HCT116 (cell line): ENCODE measurements at regions not wholly inside any gene's neighbourhood (a gene's known extent, or its start where the extent isn't known, plus 50 kb on each side); places are given as distances from the start of the nearest gene placed in this dataset.

Source experiments
- ATAC-seq: fragments of 200-7000 bp; cut with Tn5 transposase; 2 replicates; pipeline ENCODE4 v1.9.1; 2020; ENCODE audit warnings: mild to moderate bottlenecking, moderate library complexity
- BruUV-seq: library from RNA; stranded (reverse); fragments of 400-500 nt; replicated peaks from 2 replicates; lab custom pipeline; 2021; lab: Mats Ljungman, UMichigan
- CTCF ChIA-PET: fragments of 300-600 bp; sonication (Branson Sonifier 250); formaldehyde crosslinking; loops from one replicate; lab custom pipeline; 2021; ENCODE audit warnings: antibody characterized with exemption; lab: Charles Lee
- POLR2A ChIA-PET: fragments of 300-600, 350-600 bp; sonication (Branson Sonifier 250); formaldehyde crosslinking; loops from one replicate; lab custom pipeline; 2021; ENCODE audit warnings: antibody characterized with exemption; lab: Charles Lee
- RAD21 ChIA-PET, 2 experiments: fragments of 300-600 bp; sonication (Branson Sonifier 250); formaldehyde crosslinking; loops; one replicate each; lab custom pipeline; 2023; ENCODE audit warnings: low total read pairs in 2 of 2; ENCODE audit not compliant: uncharacterized antibody in 2 of 2, unreplicated experiment in 2 of 2, low non-redundant PET in 1 of 2; lab: Charles Lee
- DNase-seq: peaks from one replicate; pipeline ENCODE4 v3.0.0-alpha.2; 2010; ENCODE audit warnings: low read depth, low spot score
- H2AFZ ChIP-seq: fragments of 200-600 bp; shearing (Covaris generic), sonication (generic); 2 replicates; pipeline ENCODE4 v1.6.1; 2017; ENCODE audit warnings: low read depth, mixed run types, mixed read lengths, antibody characterized with exemption, low read length; ENCODE audit not compliant: poor library complexity, severe bottlenecking
- H3K27ac ChIP-seq: 2 replicates; pipeline ENCODE4 v1.5.1; 2012; ENCODE audit warnings: low read depth, low read length
- H3K27me3 ChIP-seq: fragments of 200-600 bp; sonication (generic); 2 replicates; pipeline ENCODE4 v1.6.1; 2016; ENCODE audit warnings: mixed run types, low read length, mixed read lengths; ENCODE audit not compliant: insufficient read depth
- H3K36me3 ChIP-seq, 2 experiments: fragments of 200-500 bp in 1 of 2; fragments of 200-600 bp in 1 of 2; sonication (Bioruptor generic) in 1 of 2; sonication (generic) in 1 of 2; 2 replicates each; pipeline versions ENCODE4 v1.5.1 to v1.6.1; 2014 to 2016; ENCODE audit warnings: low read length in 2 of 2, inconsistent platforms in 1 of 2, mixed read lengths in 1 of 2, mixed run types in 1 of 2; ENCODE audit not compliant: insufficient read depth in 2 of 2, control insufficient read depth in 1 of 2
- H3K4me1 ChIP-seq, 2 experiments: fragments of 200-600 bp in 1 of 2; sonication (generic) in 1 of 2; 2 replicates each; pipeline versions ENCODE4 v1.5.1 to v1.6.1; 2012 to 2017; ENCODE audit warnings: low read length in 2 of 2, inconsistent platforms in 1 of 2, mild to moderate bottlenecking in 1 of 2, mixed read lengths in 1 of 2, mixed run types in 1 of 2, moderate library complexity in 1 of 2; ENCODE audit not compliant: insufficient read depth in 2 of 2, control insufficient read depth in 1 of 2
- H3K4me2 ChIP-seq: fragments of 200-600 bp; sonication (generic); 2 replicates; pipeline ENCODE4 v1.6.1; 2017; ENCODE audit warnings: mixed run types, low read length, mixed read lengths
- H3K4me3 ChIP-seq, 2 experiments: fragments of 200-600 bp in 1 of 2; sonication (generic) in 1 of 2; replicated peaks in 1 of 2; 2 replicates each; pipeline ENCODE4 v1.5.1; 2011 to 2016; ENCODE audit warnings: low read length in 2 of 2, control low read depth in 1 of 2, low read depth in 1 of 2, mild to moderate bottlenecking in 1 of 2, mixed read lengths in 1 of 2, mixed run types in 1 of 2
- H3K79me2 ChIP-seq: fragments of 200-600 bp; sonication (generic); 2 replicates; pipeline ENCODE4 v1.6.1; 2017; ENCODE audit warnings: mild to moderate bottlenecking, mixed run types, low read length, moderate library complexity, mixed read lengths; ENCODE audit not compliant: insufficient read depth
- H3K9ac ChIP-seq: fragments of 200-600 bp; sonication (generic); 2 replicates; pipeline ENCODE4 v1.6.1; 2016; ENCODE audit warnings: low read length, mixed read lengths
- H3K9me2 ChIP-seq: fragments of 200-600 bp; sonication (generic), shearing (Covaris generic); 2 replicates; pipeline ENCODE4 v1.6.1; 2017; ENCODE audit warnings: mixed run types, mild to moderate bottlenecking, moderate library complexity; ENCODE audit not compliant: insufficient read depth
- H3K9me3 ChIP-seq, 2 experiments: fragments of 200-500 bp in 1 of 2; fragments of 200-600 bp in 1 of 2; sonication (Bioruptor generic) in 1 of 2; sonication (generic) in 1 of 2; 2 replicates each; pipeline ENCODE4 v1.6.1; 2014 to 2017; ENCODE audit warnings: low read length in 2 of 2, mixed read lengths in 2 of 2, inconsistent platforms in 1 of 2, low read depth in 1 of 2, mild to moderate bottlenecking in 1 of 2, mixed run types in 1 of 2, moderate library complexity in 1 of 2; ENCODE audit not compliant: control insufficient read depth in 1 of 2, insufficient read depth in 1 of 2
- H4K20me1 ChIP-seq: fragments of 200-600 bp; sonication (generic), shearing (Covaris generic); 2 replicates; pipeline ENCODE4 v1.6.1; 2017; ENCODE audit warnings: mixed run types, mild to moderate bottlenecking, moderate library complexity; ENCODE audit not compliant: insufficient read depth
- ATF3 ChIP-seq: IDR thresholded peaks from 2 replicates; pipeline ENCODE4 v1.6.1; 2012
- CBX3 ChIP-seq: IDR thresholded peaks from 2 replicates; pipeline ENCODE4 v1.6.1; 2012; ENCODE audit warnings: low read depth
- CTCF ChIP-seq, 3 experiments: fragments of 200-600 bp in 1 of 3; sonication (generic) in 1 of 3; IDR thresholded peaks in 2 of 3; conservative IDR thresholded peaks in 1 of 3; 2 replicates each; pipeline ENCODE4 v1.5.1; 2012 to 2017; ENCODE audit warnings: low read depth in 2 of 3, low read length in 2 of 3, antibody characterized with exemption in 1 of 3, borderline replicate concordance in 1 of 3, control low read depth in 1 of 3, mild to moderate bottlenecking in 1 of 3, mixed read lengths in 1 of 3, mixed run types in 1 of 3, moderate library complexity in 1 of 3; ENCODE audit not compliant: insufficient read depth in 1 of 3
- EZH2 ChIP-seq: fragments of 200-600 bp; sonication (generic); IDR thresholded peaks from 2 replicates; pipeline ENCODE4 v1.6.1; 2017; ENCODE audit warnings: antibody characterized with exemption, mixed run types
- MAX ChIP-seq: IDR thresholded peaks from 2 replicates; pipeline ENCODE4 v1.6.1; 2012
- POLR2A ChIP-seq: IDR thresholded peaks from 2 replicates; pipeline ENCODE4 v1.7.0; 2011; ENCODE audit warnings: borderline replicate concordance; ENCODE audit not compliant: insufficient read depth, insufficient read length; ENCODE audit errors: extremely low read depth
- POLR2AphosphoS5 ChIP-seq: IDR thresholded peaks from 2 replicates; pipeline ENCODE4 v1.6.1; 2011; ENCODE audit warnings: mild to moderate bottlenecking, low read depth, low read length, moderate library complexity
- REST ChIP-seq: IDR thresholded peaks from 2 replicates; pipeline ENCODE4 v1.6.1; 2012; ENCODE audit warnings: low read depth
- SP1 ChIP-seq: IDR thresholded peaks from 2 replicates; pipeline ENCODE4 v1.6.1; 2012; ENCODE audit warnings: low read depth
- YY1 ChIP-seq: IDR thresholded peaks from 2 replicates; pipeline ENCODE4 v1.6.1; 2011; ENCODE audit warnings: low read length, low read depth, moderate library complexity, mild to moderate bottlenecking; ENCODE audit not compliant: insufficient replicate concordance; ENCODE audit errors: extremely low read depth
- ZFX ChIP-seq: fragments of 450-650 bp; IDR thresholded peaks from 2 replicates; pipeline ENCODE4 v1.6.1; 2017
- intact Hi-C: fragments of 100-400 bp; cut with micrococcal nuclease; formaldehyde crosslinking; loops from 2 replicates; pipeline ENCODE4 v1.10.0; 2022

GRCh38 chr2:137893145-137893544, 71.1 kb upstream of the HNMT start:
- Histone ChIP-seq H3K9me2 (no peaks in the 10 kb centered on the region), H3K27ac (no peak overlapping the region), H3K4me1 (peaks cover 0 to 4% of the 10 kb centered on the region in 2 experiments; a peak in 1 of 4 replicates), H3K9me3 (no peaks in the 10 kb centered on the region), H3K4me2 (no peak overlapping the region), H3K9ac (no peak overlapping the region), H3K79me2 (no peaks in the 10 kb centered on the region), H4K20me1 (no peaks in the 10 kb centered on the region), H3K36me3 (no peaks in the 10 kb centered on the region), H3K4me3 (no peak overlapping the region), H3K27me3 (no peaks in the 10 kb centered on the region), H2AFZ (no peak overlapping the region)
- no peak for ATAC-seq
- TF ChIP-seq YY1 (no peak), ATF3 (no peak), POLR2AphosphoS5 (no peak), REST (no peak), SP1 (no peak), ZFX (no peak), EZH2 (no peak), CBX3 (no peak), MAX (no peak), CTCF (IDR thresholded peaks at IDR 0.05 in 2 of 3, conservative IDR thresholded peaks at IDR 0.05 in 1 of 3; ENCODE audit: borderline replicate concordance in 1 of 3, insufficient read depth in 1 of 3, low read depth in 2 of 3, low read length in 2 of 3) (no peak), POLR2A (no peak)
- CTCF ChIA-PET = no interaction called here
- intact Hi-C loops = no loop called here
- DNase-seq = no peak
- BruUV-seq = no TSS peak
- POLR2A ChIA-PET = no interaction called here
- RAD21 ChIA-PET = no interaction called here
